ENCODE measurements at regions not wholly inside any gene's neighbourhood (a gene's known extent, or its start where the extent isn't known, plus 50 kb on each side); places are given as distances from the start of the nearest gene placed in this dataset.

DNA sequence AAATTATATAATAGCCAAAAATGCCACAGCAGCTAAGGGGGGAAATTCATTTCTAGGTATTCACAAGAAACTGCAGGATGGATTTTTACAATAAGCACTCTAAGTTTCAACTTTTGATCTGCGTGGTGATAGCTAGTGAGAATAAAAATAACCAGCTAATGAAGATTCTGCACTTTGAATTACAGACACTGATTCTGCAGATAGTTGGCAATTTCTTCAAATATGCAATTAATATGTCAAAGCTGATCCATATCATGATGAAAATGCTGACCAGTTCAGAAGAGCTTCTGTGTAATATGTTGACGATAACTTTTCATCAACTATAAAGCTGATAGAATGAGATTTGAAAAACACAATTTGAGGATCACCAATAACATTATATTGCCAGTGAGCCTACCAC, 1272.9 kb downstream of the EFNB2 start (continued):
- TF ChIP-seq ATF3 (IDR thresholded peaks at IDR 0.05; ENCODE audit: insufficient read depth, low read depth, low read length) (no peak), EGR1 (IDR thresholded peaks at IDR 0.05; ENCODE audit: borderline replicate concordance, low read depth, low read length) (no peak)
